ENCODE measurements at regions not wholly inside any gene's neighbourhood (a gene's known extent, or its start where the extent isn't known, plus 50 kb on each side); places are given as distances from the start of the nearest gene placed in this dataset.

- no peak for TF ChIP-seq E2F6 (IDR thresholded peaks at IDR 0.05; ENCODE audit: borderline replicate concordance, low read depth)
- TF ChIP-seq CTCF (IDR thresholded peaks at IDR 0.05), result no peak
- no peak for TF ChIP-seq RAD21 (conservative IDR thresholded peaks at IDR 0.05 in 1 of 2, IDR thresholded peaks at IDR 0.05 in 1 of 2)
- TF ChIP-seq RCOR1 (IDR thresholded peaks at IDR 0.05; ENCODE audit: low read depth, low read length), result no peak
- no peak for TF ChIP-seq POLR2A (IDR thresholded peaks at IDR 0.05; ENCODE audit: low read length)
- TF ChIP-seq PBX3 (IDR thresholded peaks at IDR 0.05), result no peak
- TF ChIP-seq POLR2AphosphoS2 (conservative IDR thresholded peaks at IDR 0.05; ENCODE audit: low read length), result no peak
Observed at GRCh38 chr13:68170961-68171360, 940.8 kb upstream of the PCDH9 start.
